NCI-H526 treated with DMSO at 0.1 percent for 48 hours (cell line): ENCODE measurements at regions not wholly inside any gene's neighbourhood (a gene's known extent, or its start where the extent isn't known, plus 50 kb on each side); places are given as distances from the start of the nearest gene placed in this dataset.
A peak's percentile ranks its signal among the peaks of the same experiment; 100 is the strongest.

Source experiments
- DNase-seq: peaks from one replicate; lab custom pipeline; 2025; lab: John Stamatoyannopoulos, UW

DNA sequence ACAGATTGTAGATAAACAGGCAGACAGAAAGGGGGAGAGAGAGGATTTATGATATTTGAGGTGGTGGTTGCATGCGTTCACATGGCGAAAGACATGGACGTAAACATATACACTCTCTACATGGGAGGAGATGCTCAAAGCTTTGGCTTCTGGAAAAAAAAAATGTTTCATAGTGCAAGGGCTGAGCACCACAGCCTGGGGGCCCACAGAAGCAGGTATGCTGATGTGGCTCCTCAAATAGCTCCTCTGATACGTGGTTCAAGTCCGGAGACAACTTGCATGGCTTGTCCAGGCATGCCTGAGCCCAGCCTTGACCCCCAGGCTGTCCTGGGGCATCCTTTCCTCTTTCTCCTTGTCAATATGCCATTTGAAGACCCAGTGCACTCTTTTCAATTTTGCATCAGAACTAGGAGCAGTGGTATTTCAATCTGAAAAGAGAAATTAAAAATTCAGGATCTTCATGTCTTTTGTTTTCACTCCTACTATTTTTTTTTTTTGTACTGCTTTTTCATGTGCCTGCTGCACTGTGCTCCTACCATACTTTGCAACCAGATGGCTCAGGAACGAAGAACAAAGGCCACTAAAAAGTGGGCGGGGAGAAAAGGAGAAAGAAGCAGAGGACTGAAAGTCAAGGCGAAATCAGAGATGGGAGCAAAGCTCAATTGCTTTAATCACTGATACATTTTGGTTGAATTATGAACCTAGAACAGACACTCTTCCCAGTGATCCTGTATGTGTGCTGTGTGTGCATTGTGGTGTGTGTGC is 495.7 kb upstream of the TCF4 start:
- DNase-seq: no peak

DNA sequence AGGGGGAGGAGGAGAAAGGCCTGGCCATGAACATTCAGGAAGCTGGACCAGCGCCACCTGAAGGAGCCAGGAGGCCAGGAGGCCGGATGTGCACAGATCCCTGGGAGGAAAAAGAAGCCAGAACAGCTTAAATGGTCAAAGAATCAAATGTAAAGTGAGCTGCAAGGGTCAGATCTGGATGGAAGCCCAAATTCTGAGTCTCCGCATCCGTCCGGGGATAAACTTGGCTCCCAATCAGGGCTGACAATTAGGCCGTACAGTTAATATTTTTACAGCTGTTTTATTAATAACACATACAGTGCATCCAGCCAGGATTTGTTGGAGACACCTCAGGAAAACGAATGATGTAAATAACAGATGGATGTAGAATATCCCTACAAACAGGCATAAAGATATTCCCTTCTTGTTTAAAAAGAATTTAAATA is 495.1 kb upstream of the TCF4 start:
- DNase-seq: no peak

GRCh38 chr18:56076723-56077122 is 488.7 kb upstream of the TCF4 start:
- DNase-seq: no peak

DNA sequence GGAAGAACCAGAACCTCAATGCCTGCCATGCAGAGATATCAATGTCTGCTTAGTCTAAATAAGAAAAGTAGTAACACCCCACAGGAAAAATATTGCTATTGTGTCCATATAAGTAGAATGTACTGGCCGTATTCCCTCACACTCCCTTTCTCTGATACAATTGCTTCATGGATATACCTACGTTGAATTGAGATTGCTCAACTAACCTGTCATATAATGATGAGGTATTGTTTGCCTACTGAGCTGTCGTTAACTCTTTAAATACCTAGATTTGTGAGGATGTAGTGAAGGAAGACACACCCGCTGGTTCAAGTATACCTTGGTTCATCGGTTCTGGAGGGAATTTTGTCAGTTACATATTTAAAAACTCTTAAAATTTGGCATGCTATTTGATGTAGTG is 480.7 kb upstream of the TCF4 start:
- no peak for DNase-seq

- no peak for DNase-seq
Measured at GRCh38 chr18:56067969-56068671, 480.1 kb upstream of the TCF4 start.

GRCh38 chr18:56067214-56067894 is 479.4 kb upstream of the TCF4 start:
- no peak for DNase-seq

GRCh38 chr18:56066524-56067213 is 478.7 kb upstream of the TCF4 start:
- no peak for DNase-seq

DNA sequence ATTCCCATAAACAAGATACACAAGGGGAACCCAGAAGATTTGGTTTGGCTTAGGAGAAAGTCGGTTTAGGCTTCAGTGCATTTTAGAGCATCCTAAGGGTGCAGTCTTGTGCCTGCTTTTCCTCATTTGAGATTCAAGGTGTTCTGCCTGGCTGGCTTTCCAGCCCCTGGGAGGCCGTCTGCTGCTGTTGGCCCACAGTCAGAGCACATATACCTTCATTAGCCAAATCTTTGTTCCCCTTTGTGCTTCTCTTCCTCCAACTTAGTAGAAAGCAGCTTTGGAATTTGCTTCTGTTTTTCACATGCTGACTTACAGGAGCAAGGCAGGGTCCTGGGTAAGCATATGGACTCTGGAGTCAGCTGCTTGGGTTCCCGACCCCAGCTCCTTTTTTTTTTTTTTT is 477.1 kb upstream of the TCF4 start:
- no peak for DNase-seq

DNA sequence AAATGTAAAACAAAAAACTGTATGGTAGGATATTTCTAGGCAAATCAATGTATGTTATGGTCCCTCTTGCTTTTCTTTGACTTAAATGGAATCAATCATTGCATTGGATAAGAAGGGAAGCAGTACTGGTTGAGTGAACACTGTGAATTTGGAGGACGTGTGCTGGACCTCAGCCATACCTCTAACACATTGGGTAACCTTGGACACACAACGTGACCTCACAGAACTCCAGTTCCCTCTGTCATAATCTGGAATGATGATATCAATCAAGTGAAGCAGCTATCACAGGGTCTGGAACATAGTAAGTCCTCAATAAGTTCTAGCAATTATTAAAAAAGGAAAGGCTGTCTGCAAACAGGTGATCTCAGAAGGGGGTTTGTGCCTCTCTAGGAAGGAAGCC is 474.9 kb upstream of the TCF4 start:
- no peak for DNase-seq

GRCh38 chr18:56060967-56061541 is 473.1 kb upstream of the TCF4 start:
- no peak for DNase-seq

GRCh38 chr18:56052202-56052601 is 464.2 kb upstream of the TCF4 start:
- no peak for DNase-seq

DNA sequence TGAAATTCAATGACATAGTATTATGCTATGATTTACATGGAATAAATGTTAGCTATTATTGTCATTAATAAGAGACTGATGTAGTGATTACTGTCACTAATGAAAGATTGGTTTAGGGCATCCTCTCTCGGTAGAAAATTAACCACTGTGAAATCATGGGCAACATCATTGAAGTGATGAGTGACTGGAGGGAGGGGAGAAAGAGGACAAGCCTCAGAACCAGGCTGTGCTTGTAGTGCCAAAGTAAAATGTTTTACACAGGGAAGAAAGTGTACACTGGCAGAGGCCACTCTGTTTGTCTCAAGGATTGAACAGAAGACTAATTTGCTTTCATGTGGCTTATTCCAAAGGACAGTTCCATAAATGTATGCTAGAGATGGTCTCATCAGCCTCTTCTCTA is 456.2 kb upstream of the TCF4 start:
- no peak for DNase-seq

- no peak for DNase-seq
Measured at GRCh38 chr18:56043641-56044061, 455.7 kb upstream of the TCF4 start.

- no peak for DNase-seq
Measured at GRCh38 chr18:56042915-56043536, 455.0 kb upstream of the TCF4 start.

DNA sequence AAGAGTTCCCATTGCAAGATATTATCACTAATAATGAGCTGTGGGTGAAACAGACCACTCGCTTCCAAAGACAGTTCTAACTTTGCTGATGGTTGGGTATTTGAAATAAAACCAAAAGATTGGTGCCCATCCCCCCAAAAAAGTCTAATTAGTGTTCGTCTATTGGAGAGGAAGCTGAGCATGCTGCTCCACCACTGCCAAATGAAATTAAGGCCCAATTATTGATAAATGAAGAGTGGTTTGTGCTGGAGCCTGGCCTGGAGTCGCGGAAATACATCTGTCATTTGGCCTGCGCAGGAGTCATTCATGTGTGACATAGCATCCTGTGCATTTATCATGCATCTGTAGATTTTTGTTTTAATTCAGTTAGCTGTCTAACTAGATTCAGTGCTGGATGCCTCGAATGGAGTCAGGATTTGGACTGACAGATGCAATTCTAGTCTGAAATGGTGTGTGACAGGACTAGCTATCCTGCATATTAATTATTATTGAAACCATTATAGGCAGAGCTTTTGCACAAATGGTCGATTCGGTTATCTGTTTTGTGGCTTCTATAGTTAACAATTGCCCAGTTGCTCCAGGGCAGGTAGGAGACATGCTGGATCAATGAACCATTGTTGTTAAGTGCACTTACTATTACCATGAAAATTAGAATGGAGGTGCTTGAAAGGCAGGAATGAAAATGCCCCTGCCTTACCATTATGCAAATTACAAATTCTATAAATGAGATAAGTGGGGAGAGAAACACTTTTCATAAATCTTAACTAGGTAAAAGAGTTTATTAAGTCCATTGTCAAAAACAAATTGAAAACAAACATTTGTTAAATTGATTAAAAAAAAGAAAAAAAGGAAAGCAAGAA is 450.4 kb upstream of the TCF4 start:
- peak; percentile 79 for DNase-seq

- no peak for DNase-seq
Measured at GRCh38 chr18:56036741-56037140, 448.7 kb upstream of the TCF4 start.

- DNase-seq: no peak
Measured at GRCh38 chr18:56035546-56035945, 447.6 kb upstream of the TCF4 start.

DNA sequence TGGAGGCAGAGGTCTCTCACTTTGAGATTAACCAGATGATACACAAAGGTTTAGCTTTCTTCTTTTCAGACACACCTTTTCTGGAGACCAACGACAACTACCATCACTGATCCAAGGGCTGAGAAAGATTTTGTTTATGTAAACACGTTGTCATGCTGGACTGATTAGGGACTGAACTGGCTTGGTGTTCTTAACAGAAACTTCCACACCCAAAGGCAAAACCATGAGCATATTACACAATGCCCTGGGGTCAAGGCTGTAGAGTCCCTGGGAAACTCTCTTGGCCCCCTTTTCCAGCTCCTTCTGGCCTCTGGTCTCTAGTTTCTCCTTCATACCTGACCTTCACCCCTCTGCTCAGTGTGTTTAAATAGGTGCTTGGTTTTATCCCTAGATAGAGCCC is 447.0 kb upstream of the TCF4 start:
- DNase-seq: peak; percentile 52

DNA sequence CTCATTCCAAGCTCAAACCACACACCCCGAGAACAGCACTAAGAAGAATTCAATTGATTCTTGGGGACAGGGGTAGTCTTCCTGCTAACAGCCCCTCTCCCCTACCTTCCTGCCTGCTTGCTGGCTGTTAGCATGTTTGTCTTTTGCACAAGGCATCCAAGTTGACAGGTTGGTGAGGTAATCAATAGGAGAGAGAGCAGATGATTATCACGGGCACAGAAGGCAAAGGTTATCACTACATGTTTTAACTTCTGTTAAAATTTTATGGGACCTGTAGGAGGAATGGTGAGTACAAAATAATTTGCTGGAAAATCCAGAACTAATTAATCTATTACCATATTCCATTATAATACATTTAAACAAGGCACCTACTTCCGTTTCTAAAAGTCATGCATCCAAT is 442.1 kb upstream of the TCF4 start:
- no peak for DNase-seq

GRCh38 chr18:56028514-56028913 is 440.5 kb upstream of the TCF4 start:
- DNase-seq: no peak

DNA sequence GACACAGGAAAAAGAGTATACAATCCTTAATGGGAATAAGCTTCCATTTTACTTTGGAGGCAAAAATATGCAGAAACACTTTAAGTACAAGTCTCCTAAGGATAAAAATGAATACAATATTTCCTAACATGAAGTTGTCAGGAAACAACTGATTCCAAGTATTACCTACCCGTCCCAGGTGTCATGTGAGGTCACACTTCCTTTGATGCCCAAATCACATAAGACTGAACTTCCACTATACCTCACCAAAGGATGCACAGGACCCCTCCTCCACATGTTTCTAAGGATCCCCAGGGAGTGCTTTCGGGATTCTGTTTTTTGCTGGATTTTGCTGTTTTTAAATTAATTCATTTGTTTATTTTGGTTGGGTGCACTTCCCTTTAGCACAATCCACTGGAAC is 438.5 kb upstream of the TCF4 start:
- no peak for DNase-seq
